T-helper 17 cell (primary cell): ENCODE measurements at regions not wholly inside any gene's neighbourhood (a gene's known extent, or its start where the extent isn't known, plus 50 kb on each side); places are given as distances from the start of the nearest gene placed in this dataset.
A peak's percentile ranks its signal among the peaks of the same experiment; 100 is the strongest.

Experiments
- ATAC-seq: fragments of 150-1000 bp; cut with Tn5 transposase; 2 replicates; pipeline ENCODE4 v1.10.0; 2021; ENCODE audit warnings: mild to moderate bottlenecking, moderate library complexity
- DNase-seq, 3 donors: peaks; one replicate each; pipeline versions ENCODE4 v3.0.0 to v3.0.0-alpha.2; 2020 to 2021
- H3K9me3 ChIP-seq: one replicate; pipeline ENCODE4 v1.7.0; 2013; ENCODE audit warnings: low read length, mild to moderate bottlenecking; ENCODE audit not compliant: control insufficient read depth, poor library complexity, severe bottlenecking
- H3K27ac Mint-ChIP-seq: one replicate; pipeline ENCODE4 v1.8.0; 2022; ENCODE audit warnings: mild to moderate bottlenecking, moderate library complexity, mixed read lengths
- H3K27me3 Mint-ChIP-seq: one replicate; pipeline ENCODE4 v1.8.0; 2022; ENCODE audit warnings: mixed read lengths
- H3K36me3 Mint-ChIP-seq: one replicate; pipeline ENCODE4 v1.8.0; 2022; ENCODE audit warnings: low read depth, mixed read lengths
- H3K4me1 Mint-ChIP-seq: one replicate; pipeline ENCODE4 v1.8.0; 2022; ENCODE audit warnings: mild to moderate bottlenecking, mixed read lengths
- H3K4me3 Mint-ChIP-seq: one replicate; pipeline ENCODE4 v1.8.0; 2022; ENCODE audit warnings: mild to moderate bottlenecking, moderate library complexity, mixed read lengths

GRCh38 chr4:123478859-123479345 lies 82.3 kb downstream of the SPRY1 start:
- H3K27ac Mint-ChIP-seq, result peak overlapping the region; percentile 45
- no peak for ATAC-seq
- H3K36me3 Mint-ChIP-seq, result no peaks in the 10 kb centered on the region
- H3K27me3 Mint-ChIP-seq, result no peaks in the 10 kb centered on the region
- peaks cover 5% of the 10 kb centered on the region for H3K4me1 Mint-ChIP-seq
- no peak overlapping the region for H3K4me3 Mint-ChIP-seq
- no peak for DNase-seq
- no peaks in the 10 kb centered on the region for H3K9me3 ChIP-seq

- DNase-seq (no peak), ATAC-seq (no peak)
- H3K27ac Mint-ChIP-seq, result no peak overlapping the region
- no peaks in the 10 kb centered on the region for H3K9me3 ChIP-seq
- no peaks in the 10 kb centered on the region for H3K36me3 Mint-ChIP-seq
- H3K4me3 Mint-ChIP-seq, result no peak overlapping the region
- H3K4me1 Mint-ChIP-seq, result peaks cover 5% of the 10 kb centered on the region
- H3K27me3 Mint-ChIP-seq, result no peaks in the 10 kb centered on the region
Observed at GRCh38 chr4:123479944-123480343, 83.3 kb downstream of the SPRY1 start.

GRCh38 chr4:123480706-123481418 lies 84.3 kb downstream of the SPRY1 start:
- no peaks in the 10 kb centered on the region for H3K36me3 Mint-ChIP-seq
- ATAC-seq (no peak), DNase-seq (no peak)
- no peak overlapping the region for H3K27ac Mint-ChIP-seq
- H3K4me1 Mint-ChIP-seq, result peaks cover 5% of the 10 kb centered on the region
- no peaks in the 10 kb centered on the region for H3K9me3 ChIP-seq
- no peak overlapping the region for H3K4me3 Mint-ChIP-seq
- H3K27me3 Mint-ChIP-seq, result no peaks in the 10 kb centered on the region

GRCh38 chr4:123481717-123482116 lies 85.1 kb downstream of the SPRY1 start:
- no peak for ATAC-seq
- no peaks in the 10 kb centered on the region for H3K27me3 Mint-ChIP-seq
- no peak overlapping the region for H3K27ac Mint-ChIP-seq
- no peaks in the 10 kb centered on the region for H3K9me3 ChIP-seq
- H3K36me3 Mint-ChIP-seq, result no peaks in the 10 kb centered on the region
- DNase-seq, result no peak
- H3K4me3 Mint-ChIP-seq, result no peak overlapping the region
- H3K4me1 Mint-ChIP-seq, result peaks cover 5% of the 10 kb centered on the region

- Mint-ChIP-seq H3K4me1 (no peaks in the 10 kb centered on the region), H3K36me3 (no peaks in the 10 kb centered on the region), H3K27ac (no peak overlapping the region), H3K4me3 (no peak overlapping the region), H3K27me3 (no peaks in the 10 kb centered on the region)
- H3K9me3 ChIP-seq, result no peaks in the 10 kb centered on the region
- no peak for DNase-seq
- ATAC-seq, result no peak
Observed at GRCh38 chr4:123484291-123484926, 87.8 kb downstream of the SPRY1 start.

GRCh38 chr4:123485601-123486000 lies 89.0 kb downstream of the SPRY1 start:
- no peaks in the 10 kb centered on the region for H3K36me3 Mint-ChIP-seq
- no peak overlapping the region for H3K27ac Mint-ChIP-seq
- H3K4me1 Mint-ChIP-seq, result no peaks in the 10 kb centered on the region
- H3K27me3 Mint-ChIP-seq, result no peaks in the 10 kb centered on the region
- H3K4me3 Mint-ChIP-seq, result no peak overlapping the region
- DNase-seq, result no peak
- H3K9me3 ChIP-seq, result no peaks in the 10 kb centered on the region
- ATAC-seq, result no peak

GRCh38 chr4:123488916-123489315 lies 92.3 kb downstream of the SPRY1 start:
- Mint-ChIP-seq H3K27me3 (peaks cover 5% of the 10 kb centered on the region), H3K36me3 (no peaks in the 10 kb centered on the region), H3K27ac (no peak overlapping the region), H3K4me3 (no peak overlapping the region), H3K4me1 (no peaks in the 10 kb centered on the region)
- no peak for DNase-seq
- peak; percentile 63 for ATAC-seq
- H3K9me3 ChIP-seq, result no peaks in the 10 kb centered on the region

GRCh38 chr4:123495530-123495929 lies 98.9 kb downstream of the SPRY1 start:
- no peaks in the 10 kb centered on the region for H3K36me3 Mint-ChIP-seq
- H3K27me3 Mint-ChIP-seq, result peaks cover 25% of the 10 kb centered on the region
- H3K4me3 Mint-ChIP-seq, result no peak overlapping the region
- DNase-seq (no peak), ATAC-seq (no peak)
- H3K27ac Mint-ChIP-seq, result no peak overlapping the region
- no peaks in the 10 kb centered on the region for H3K4me1 Mint-ChIP-seq
- no peaks in the 10 kb centered on the region for H3K9me3 ChIP-seq

- Mint-ChIP-seq H3K36me3 (no peaks in the 10 kb centered on the region), H3K27ac (no peak overlapping the region), H3K4me3 (no peak overlapping the region), H3K27me3 (peaks cover 28% of the 10 kb centered on the region), H3K4me1 (no peaks in the 10 kb centered on the region)
- ATAC-seq, result no peak
- H3K9me3 ChIP-seq, result no peaks in the 10 kb centered on the region
- DNase-seq, result no peak
Observed at GRCh38 chr4:123496421-123496820, 99.8 kb downstream of the SPRY1 start.

GRCh38 chr4:123497340-123497739 lies 100.7 kb downstream of the SPRY1 start:
- ATAC-seq (no peak), DNase-seq (no peak)
- H3K27me3 Mint-ChIP-seq, result peaks cover 34% of the 10 kb centered on the region
- H3K36me3 Mint-ChIP-seq, result no peaks in the 10 kb centered on the region
- H3K27ac Mint-ChIP-seq, result no peak overlapping the region
- no peaks in the 10 kb centered on the region for H3K4me1 Mint-ChIP-seq
- no peaks in the 10 kb centered on the region for H3K9me3 ChIP-seq
- no peak overlapping the region for H3K4me3 Mint-ChIP-seq

GRCh38 chr4:123501733-123502132 lies 105.1 kb downstream of the SPRY1 start:
- no peak overlapping the region for H3K4me3 Mint-ChIP-seq
- H3K27me3 Mint-ChIP-seq, result peaks cover 50% of the 10 kb centered on the region
- no peak for DNase-seq
- H3K27ac Mint-ChIP-seq, result no peak overlapping the region
- no peaks in the 10 kb centered on the region for H3K36me3 Mint-ChIP-seq
- no peaks in the 10 kb centered on the region for H3K9me3 ChIP-seq
- H3K4me1 Mint-ChIP-seq, result peaks cover 6% of the 10 kb centered on the region
- no peak for ATAC-seq

- Mint-ChIP-seq H3K4me1 (peaks cover 6% of the 10 kb centered on the region), H3K36me3 (no peaks in the 10 kb centered on the region), H3K27ac (no peak overlapping the region), H3K4me3 (no peak overlapping the region), H3K27me3 (peaks cover 47% of the 10 kb centered on the region)
- H3K9me3 ChIP-seq, result no peaks in the 10 kb centered on the region
- DNase-seq (no peak), ATAC-seq (no peak)
Observed at GRCh38 chr4:123503698-123504363, 107.2 kb downstream of the SPRY1 start.

- peak overlapping the region; percentile 85 for H3K4me3 Mint-ChIP-seq
- no peak for ATAC-seq
- H3K27me3 Mint-ChIP-seq, result peaks cover 51% of the 10 kb centered on the region
- H3K9me3 ChIP-seq, result no peaks in the 10 kb centered on the region
- H3K27ac Mint-ChIP-seq, result no peak overlapping the region
- DNase-seq, result no peak
- peaks cover 6% of the 10 kb centered on the region for H3K4me1 Mint-ChIP-seq
- H3K36me3 Mint-ChIP-seq, result no peaks in the 10 kb centered on the region
Observed at GRCh38 chr4:123505095-123506010, 108.8 kb downstream of the SPRY1 start.
